ENCODE measurements at regions not wholly inside any gene's neighbourhood (a gene's known extent, or its start where the extent isn't known, plus 50 kb on each side); places are given as distances from the start of the nearest gene placed in this dataset.

GRCh38 chr6:126432564-126432963, 92.6 kb downstream of the CENPW start:
- no peak for TF ChIP-seq CTCF (IDR thresholded peaks at IDR 0.05; ENCODE audit: low read depth, low read length)
- TF ChIP-seq MAX (IDR thresholded peaks at IDR 0.05; ENCODE audit: low read depth, low read length), result no peak

All from NB4 (cell line).